COLO829 (cell line): ENCODE measurements at regions not wholly inside any gene's neighbourhood (a gene's known extent, or its start where the extent isn't known, plus 50 kb on each side); places are given as distances from the start of the nearest gene placed in this dataset.
A peak's percentile ranks its signal among the peaks of the same experiment; 100 is the strongest.
"Not testable (repeated sequence)": the region's sequence is repeated elsewhere in the genome, so short reads cannot be mapped to it uniquely, and the experiment has no call there.

Experiments used
- DNase-seq: peaks from one replicate; pipeline ENCODE4 v3.0.0; 2012; ENCODE audit warnings: low spot score

DNA sequence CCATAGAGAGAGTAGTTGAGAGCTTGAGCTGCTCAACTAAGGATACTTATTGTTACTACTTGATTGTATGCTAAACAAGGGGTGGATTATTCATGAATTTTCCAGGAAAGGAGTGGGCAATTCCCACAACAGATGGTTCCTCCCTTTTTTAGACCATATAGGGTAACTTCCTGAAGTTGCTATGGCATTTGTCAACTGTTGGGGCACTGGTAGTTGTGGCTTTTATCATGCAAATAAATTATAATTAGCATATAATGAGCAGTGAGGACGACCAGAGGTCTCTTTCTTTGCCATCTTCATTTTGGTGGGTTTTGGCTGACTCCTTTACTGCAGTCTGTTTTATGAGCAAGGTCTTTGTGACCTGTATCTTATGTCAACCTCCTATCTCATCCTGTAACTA is 1403.5 kb upstream of the PABPC4L start:
- no peak for DNase-seq

DNA sequence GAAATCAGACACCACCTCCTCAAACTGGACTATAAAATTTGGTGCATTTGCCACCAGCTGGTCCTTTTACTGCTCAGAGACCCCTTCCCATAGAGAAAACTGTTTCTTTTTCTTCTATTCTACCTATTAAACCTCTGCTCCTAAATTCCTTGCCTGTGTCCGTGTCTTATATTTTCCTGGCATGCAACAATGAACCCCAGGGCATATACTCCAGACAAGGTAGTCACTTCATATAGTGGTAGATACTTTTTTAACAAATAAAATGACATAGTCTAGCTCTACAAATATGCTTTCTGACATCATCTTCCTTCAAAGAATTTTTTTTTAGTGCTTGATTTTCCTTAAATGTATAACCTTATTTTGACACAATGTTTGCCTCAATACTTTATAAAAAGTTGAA is 1402.9 kb upstream of the PABPC4L start:
- no peak for DNase-seq

DNA sequence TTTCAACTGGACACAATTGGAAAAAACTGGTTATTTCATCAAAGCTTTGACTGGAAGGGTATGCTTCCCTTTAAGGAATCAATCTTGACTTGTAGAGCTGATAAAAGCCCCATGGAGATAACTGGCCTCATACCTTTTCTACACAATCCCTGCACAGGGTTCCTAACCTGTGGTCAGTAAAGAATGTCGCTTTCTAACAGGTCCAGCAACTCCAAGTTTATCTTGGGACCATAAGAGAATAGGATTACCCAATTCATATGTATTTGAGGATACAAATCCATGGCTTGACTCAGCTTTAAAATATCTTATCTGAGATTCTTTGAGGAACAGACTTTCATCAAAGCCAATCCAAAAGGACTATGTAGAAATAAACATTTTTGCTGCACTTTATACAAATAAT is 1399.8 kb upstream of the PABPC4L start:
- no peak for DNase-seq

DNA sequence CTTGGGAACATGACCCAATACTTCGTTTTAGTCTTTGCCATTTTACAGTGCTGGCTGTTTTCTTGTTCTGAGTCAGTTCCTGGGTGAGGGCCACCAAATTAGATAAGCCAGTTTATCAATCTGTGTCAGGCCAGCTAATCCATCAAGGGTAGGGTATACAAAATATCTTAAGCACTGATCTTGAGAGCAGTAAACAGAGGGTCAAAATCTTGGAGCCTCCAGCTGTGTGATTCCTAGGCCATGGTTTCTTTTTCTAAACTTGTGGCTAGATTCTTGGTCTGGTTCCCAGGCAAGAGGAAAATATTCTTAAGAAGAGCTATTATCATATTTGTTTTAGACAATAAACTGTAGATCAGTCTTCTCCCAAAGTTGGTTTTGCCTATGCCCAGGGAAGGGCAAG is 1396.6 kb upstream of the PABPC4L start:
- no peak for DNase-seq

DNA sequence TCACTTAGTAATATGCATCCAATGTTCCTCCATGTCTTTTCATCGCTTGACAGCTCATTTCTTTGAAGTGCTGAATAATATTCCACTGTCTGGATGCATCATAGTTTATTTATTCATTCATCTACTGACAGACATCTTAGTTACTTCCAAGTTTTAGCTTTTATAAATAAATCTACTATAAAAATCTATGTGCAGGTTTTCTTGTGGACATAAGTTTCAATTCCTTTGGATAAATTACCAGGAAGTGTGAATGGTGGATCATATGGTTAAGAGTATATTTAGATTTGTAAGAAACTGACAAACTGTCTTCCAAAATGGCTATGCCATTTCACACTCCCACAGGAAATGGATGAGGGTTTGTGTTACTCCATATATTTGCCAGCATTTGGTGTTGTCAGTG is 1392.9 kb upstream of the PABPC4L start:
- DNase-seq = no peak

DNA sequence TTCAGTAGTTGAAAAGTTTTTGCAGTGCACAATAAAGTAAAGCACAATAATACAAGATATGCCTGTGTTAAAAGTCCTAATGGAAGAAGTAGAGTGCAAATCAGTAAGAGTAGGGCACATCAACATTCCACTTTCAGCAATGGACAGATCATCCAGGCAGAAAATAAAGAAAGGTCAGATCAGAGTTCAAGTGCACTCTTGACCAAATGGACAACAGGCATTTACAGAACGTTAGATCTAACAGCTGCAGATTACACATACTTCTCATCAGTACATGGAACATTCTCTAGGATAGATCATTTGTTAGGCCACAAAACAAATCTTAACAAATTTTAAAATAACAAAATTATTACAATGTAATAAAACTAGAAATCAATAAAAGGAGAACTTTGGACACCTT is 1373.5 kb upstream of the PABPC4L start:
- no peak for DNase-seq

DNA sequence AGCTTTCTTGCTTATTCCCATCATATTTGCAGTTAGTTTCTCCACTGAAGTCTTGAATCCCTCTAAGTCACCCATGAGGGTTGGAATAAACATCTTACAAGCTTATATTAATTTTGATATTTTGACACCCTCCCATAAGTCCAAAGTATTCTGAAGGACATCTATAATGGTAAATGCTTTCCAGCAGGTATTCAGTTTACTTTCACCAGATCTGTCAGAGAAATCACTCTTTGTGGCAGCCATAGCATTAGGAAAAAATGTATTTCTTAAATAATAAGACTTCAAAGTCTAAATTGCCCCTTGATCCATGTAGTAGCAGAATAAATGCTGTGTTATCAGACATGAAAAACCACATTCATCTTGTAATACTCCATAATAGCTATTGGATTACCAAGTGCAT is 1371.7 kb upstream of the PABPC4L start:
- no peak for DNase-seq

DNA sequence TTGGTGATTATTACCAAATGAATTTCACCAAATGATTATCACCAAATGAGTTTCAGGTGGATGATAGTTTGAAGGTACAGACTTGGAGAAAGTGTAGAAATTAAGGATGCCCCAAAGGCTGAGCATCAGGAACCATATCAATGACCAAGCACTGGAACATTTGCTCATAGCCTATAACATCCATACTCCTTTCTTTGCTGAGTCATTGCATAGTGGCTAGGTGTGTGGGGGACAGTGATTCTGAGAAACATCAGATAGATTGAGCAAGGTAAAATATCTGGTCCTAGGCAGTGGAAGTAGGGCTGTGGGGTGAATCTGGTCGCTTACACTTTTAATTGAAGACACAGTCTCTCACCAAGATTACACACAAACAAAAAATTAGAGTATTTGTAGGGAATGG is 1362.5 kb upstream of the PABPC4L start:
- DNase-seq = no peak

DNA sequence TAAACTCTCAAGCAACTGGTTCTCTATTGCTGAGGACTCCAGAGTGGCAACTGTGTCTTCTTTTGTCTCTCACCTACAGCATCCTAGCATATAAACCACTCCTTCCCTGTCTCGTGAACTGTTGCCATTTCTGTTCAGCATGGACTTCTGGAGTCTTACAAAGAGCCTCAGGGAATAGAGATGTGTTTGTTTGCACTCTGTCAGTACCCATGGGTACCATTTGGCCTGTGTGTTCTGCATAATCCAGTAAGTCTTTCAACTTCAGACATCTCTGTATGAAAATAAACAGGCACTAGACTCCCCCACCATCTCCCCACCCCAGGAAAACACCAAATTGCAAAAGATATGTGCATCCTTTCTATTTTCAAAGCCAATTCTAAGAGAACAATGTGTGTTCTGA is 1351.6 kb upstream of the PABPC4L start:
- DNase-seq = no peak

DNA sequence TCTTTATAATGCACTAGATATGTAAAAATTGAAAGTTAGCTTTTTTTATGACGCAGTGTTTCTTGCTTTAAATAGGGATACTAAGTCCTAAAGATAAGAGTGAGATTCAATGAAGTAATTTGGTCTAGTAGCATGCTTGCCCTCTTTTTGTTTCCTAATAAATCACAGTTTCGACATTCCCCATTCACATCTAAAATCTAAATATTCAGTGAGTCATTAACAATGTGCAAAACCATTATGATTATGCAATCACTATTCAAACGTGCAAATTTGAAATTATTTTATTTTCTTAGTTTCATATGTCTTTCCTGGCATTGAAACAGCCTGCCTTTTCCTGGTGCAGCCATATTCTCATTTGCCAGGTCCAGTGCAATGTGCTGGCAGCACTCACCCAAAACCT is 1350.5 kb upstream of the PABPC4L start:
- no peak for DNase-seq

DNA sequence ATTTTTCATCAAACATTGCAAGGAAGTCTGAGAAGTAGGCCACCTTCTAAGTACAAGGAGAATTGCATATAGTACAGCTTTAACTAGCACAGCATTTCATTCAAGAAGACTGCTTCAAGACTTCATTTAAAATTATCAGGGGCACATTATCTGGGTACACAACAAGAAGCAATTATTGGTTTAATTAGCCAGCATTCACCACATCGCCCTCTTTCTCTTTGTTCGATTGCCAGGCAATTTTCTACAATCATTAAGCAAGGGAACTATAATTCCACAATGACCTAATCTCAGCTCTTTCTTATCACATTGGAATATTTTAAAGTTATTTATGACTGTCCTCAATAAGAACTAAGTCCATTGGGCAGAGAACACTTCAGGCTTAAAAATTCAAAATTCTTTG is 1347.1 kb upstream of the PABPC4L start:
- no peak for DNase-seq

DNA sequence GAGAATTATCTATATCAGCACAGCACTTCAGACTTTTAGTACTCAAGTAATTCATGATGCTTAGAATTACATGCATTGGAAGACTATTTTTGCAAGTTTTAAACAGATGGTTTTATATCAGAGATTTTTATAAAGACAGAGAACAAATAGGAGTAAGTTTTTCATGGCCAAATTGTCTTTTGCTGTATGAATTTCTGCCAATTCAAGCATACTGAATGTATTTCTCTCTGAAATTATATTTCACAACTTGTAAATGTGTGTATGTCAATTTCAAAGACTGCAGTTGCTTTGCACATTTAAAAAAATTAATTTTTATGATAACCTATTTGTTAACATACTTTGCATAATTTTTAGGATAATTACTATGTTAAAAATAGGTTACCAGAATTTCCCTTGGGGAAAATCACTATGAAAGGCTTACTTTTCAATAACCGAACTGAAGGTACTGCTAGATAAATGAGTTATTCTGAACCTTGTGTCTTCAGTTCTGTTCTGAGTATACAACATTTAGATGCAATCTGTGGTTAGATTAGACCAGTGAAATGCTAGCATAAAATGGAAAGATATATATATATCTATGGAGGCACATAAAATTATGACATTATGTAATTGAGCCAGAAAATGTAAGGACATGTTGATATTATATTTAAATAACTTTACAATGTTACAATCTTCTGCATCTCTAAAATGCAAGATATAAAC is 1344.2 kb upstream of the PABPC4L start:
- no peak for DNase-seq

DNA sequence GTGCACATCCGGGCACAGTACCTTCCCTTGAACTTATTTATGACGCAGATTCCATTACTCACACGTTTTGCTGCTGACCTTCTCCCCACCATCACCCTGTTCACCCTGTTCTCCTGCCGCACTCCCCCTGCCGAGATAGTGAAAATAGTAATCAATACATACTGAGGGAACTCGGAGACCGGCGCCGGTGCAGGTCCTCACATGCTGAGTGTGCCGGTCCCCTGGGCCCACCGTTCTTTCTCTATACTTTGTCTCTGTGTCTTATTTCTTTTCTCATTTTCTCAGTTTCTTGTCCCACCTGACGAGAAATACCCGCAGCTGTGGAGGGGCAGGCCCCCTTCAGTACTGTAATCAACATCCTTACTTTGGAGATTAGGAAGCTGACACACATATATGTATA is 1337.1 kb upstream of the PABPC4L start:
- no peak for DNase-seq

DNA sequence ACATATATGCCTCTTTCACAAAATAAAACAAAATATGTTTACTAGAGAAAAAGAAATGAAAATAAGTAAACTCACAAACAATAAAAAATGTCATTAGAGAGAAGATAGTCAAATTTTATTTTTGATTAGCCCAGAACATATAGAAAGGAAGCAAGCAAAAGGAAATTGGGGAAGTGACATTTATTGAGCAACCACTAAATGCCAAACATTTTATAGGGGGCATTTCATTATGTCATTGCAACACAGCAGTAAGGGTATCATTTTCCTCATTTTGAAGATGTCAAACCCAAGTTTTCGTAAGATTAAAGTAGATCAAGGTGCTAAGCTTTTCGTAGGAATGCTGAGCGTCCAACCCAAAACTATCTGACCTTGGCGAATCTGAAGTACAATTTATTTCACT is 1331.5 kb upstream of the PABPC4L start:
- DNase-seq = no peak

DNA sequence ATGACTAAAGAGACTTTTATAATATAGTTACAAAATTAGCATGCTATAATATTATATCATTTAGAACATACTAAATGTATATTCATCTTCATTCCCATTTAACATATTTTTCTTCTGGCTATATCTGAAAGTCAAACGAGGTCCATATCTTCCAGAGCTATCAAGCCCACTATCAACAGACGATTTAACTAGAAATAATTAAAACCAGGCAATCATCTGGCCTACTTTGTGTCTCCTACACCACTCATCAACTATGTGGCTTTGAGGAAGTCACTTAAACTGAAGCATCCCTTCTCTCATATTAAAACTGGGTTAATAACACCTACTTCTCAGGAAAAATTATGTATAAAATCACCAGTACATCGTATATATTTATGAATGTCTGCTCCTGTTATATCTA is 1330.5 kb upstream of the PABPC4L start:
- DNase-seq = no peak

DNA sequence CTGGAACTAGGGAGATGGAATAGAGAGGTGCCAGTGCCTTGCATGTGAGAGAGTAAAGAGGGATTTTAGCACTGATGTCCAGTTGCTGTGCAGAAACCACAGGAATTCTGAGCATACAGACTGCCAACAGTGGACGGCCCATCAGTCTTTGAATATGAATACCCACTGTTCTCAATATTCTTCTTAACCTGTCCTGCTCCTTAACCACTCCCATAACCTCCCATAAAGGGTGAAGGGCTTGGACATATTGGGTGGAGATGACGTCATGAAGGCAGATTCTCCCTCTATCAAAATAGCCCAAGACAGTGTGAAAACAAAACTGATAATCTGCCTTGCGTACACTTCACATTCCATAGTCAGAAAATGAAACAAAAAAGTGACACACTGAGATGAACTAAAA is 1313.7 kb upstream of the PABPC4L start:
- no peak for DNase-seq

DNA sequence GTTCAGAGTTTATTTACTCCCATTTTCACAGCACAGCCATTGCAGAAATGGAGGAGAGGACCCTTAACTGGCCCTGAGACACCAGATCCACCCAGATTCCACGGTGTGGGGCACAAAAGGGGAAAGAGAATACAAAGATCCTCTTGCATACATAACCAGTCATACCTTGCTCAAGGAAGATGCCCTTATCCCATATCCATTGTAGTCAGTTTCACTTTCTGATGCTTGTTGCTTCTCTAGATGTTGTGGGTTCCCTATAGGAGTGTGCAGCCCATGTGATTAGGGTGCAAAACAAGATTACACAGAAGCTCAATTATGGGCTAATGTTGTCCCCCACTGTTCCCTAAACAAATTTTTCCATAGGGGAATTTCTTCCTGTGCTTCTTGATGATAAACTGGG is 1309.0 kb upstream of the PABPC4L start:
- no peak for DNase-seq

DNA sequence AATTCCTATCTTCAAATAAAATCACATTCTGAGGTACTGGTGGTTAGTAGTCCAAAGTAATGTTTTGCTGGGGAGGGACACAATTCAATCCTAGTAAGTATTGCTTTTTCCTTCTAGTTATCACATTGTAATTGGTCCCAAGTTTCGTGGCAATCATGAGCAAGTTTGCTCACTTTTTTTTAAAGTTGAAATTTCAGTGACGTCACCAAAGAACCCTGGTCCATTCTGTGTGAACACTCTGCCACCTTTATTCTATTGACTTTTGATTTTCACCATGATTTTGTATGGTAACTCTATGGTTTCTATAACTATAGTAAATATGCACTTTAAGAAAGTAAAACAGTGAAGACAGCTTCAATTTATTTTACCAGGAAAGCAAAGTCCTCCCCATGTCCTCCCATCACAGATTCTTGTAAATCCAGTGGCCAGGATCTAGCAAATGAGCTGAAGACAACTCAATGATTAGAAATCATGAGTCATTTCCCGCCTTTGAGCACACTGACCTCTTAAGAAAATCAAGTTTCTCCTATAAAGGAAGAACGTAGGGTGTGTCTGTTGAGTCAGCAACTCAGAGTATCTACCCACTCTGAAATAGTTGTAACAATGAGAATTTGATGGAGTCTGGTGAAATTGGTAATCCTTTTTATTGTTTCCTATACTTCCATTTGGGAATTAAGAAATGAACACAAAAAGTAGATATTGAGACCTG is 1306.6 kb upstream of the PABPC4L start:
- DNase-seq = peak; percentile 24

DNA sequence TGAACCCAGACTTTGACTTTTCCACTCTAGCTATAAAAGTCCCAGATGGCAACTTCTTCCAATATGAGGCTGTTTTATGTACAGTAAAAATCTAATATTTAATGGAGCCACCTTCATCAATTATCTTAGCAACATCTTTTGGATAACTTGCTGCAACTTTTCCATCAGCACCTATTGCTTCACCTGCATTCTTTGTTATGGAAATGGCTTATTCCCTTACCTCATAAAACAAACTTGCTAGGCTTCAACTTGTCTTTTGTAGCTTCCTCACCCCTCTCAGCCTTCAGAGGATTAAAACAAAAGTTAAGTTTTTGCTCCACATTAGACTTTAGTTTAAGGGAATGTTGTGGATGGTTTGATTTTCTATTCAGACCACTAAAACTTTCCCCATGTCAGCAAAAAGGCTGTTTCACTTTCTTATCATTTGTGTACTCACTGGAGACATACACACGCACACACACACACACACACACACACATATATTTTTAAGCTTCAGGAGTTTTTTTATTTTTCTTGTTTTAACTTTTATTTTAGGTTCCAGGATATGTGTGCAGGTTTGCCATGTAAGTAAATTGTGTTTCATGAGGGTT is 1296.1 kb upstream of the PABPC4L start:
- DNase-seq = no peak

DNA sequence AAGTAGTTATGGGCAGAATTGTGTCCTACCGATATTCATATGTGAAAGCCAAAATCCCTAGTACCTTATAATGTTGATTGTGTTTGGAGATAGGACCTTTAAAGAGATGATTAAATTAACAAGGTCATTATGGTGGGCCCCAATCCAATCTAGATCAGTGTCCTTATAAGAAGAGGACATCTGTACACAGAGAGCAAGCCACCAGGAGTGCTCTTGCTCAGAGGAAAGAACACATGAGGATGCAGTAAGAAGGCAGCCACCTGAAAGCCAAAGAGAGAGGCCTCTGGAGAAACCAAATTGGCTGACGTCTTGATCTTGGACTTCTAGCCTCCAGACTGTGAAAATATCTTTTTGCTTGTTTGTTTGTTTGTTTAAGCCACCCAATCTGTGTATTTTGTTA is 1290.8 kb upstream of the PABPC4L start:
- DNase-seq = no peak

DNA sequence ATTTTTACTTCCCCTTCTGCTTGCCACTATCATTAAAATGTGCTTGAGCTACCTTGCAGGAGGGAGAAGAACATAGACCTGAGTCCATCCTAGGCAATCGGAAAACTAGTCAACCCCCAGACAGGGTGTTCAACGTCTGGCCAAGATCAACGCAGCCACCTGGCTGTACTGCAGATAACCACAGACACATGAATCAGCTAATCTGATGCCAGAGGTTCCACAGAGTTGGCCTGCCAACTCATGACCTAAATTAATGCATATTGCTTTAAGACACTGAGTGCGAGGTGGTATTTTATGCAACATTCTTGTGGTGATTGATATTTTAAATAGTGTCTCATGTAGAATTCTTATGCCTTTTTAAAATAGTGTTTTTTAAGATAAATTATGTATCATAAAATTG is 1283.8 kb upstream of the PABPC4L start:
- no peak for DNase-seq

DNA sequence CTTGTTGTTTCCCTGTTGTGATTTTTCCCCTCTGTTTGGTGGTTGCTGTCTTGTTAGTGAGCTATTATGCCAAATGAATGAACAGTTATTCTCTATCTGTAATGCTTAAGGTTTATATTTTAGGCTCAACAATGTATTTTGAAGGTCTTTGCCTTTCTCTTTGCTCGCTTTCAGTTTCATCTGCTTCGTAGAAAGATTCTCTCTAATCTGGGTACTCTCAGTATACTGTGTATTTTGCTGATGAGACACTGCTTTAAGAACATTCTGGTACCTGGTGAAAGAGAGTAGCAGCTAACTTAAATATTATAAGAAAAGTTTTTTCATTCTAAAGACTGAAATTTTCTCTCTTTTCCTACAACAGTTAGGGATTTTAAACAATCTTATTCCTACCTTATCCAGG is 1274.7 kb upstream of the PABPC4L start:
- no peak for DNase-seq

DNA sequence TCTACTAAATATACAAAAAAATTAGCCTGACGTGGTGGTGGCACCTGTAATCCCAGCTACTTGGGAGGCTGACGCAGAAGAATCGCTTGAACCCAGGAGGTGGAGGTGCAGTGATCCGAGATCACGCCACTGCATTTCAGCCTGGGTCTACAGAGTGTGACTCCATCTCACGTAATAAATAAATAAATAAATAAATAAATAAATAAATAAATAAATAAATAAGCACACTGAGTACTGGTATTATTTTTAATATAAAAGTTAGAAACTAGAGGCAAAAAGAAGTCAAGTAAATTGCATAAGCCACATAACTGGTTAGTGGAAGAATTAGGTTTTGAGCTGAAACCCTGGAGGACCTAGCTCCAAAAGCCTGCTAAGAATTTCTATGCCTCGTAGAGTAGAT is 1262.7 kb upstream of the PABPC4L start:
- DNase-seq = no peak

DNA sequence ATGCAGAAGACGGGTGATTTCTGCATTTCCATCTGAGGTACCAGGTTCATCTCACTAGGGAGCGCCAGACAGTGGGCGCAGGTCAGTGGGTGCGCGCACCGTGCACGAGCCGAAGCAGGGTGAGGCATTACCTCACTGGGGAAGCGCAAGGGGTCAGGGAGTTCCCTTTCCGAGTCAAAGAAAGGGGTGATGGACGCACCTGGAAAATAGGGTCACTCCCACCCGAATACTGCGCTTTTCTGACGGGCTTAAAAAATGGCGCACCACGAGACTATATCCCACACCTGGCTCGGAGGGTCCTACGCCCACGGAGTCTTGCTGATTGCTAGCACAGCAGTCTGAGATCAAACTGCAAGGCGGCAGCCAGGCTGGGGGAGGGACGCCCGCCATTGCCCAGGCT is 1246.0 kb upstream of the PABPC4L start:
- not testable (repeated sequence) for DNase-seq
